ENCODE measurements at regions not wholly inside any gene's neighbourhood (a gene's known extent, or its start where the extent isn't known, plus 50 kb on each side); places are given as distances from the start of the nearest gene placed in this dataset.

DNA sequence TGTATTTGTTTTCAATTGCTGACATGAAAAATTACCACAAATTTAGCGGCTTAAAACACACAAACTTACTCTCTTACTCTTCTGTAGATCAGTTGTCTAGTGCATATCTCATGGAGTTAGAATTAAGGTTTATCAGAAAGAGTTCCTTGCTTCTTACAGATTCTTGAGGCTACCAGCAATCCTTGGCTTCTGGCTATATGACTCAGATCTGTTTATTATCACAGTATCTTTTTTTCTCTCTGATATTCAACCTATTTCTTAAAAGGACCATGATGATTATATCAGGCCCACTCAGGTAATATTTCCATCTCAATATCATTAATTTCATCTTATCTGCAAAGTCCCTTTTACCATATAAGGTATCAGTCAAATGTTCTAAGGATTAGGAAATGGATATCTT, 263.5 kb upstream of the BCHE start:
- Mint-ChIP-seq H3K27ac (no peak overlapping the region), H3K27me3 (no peaks in the 10 kb centered on the region), H3K4me1 (no peaks in the 10 kb centered on the region), H3K4me3 (no peak overlapping the region), H3K9me3 (peaks cover 0 to 5% (median 3%) of the 10 kb centered on the region in 8 donors), H3K36me3 (no peaks in the 10 kb centered on the region)
- CTCF ChIA-PET (ENCODE audit: partially characterized antibody), result no interaction called here
- intact Hi-C loops (cut with micrococcal nuclease), result no loop called here
- Histone ChIP-seq H3K27me3 (ENCODE audit: insufficient read depth, low read length) (no peaks in the 10 kb centered on the region), H3K4me1 (ENCODE audit: insufficient read depth, low read length) (no peaks in the 10 kb centered on the region), H3K27ac (ENCODE audit: low read depth, low read length) (no peak overlapping the region), H3K4me3 (ENCODE audit: low read length in 2 of 2) (no peak overlapping the region), H3K9me3 (ENCODE audit: control insufficient read depth in 1 of 2, low read length in 2 of 2) (peaks cover 0 to 3% of the 10 kb centered on the region in 2 donors), H3K36me3 (ENCODE audit: insufficient read depth, low read length) (no peaks in the 10 kb centered on the region)
- POLR2A ChIA-PET (ENCODE audit: partially characterized antibody), result no interaction called here
- DNase-seq, result no peak

DNA sequence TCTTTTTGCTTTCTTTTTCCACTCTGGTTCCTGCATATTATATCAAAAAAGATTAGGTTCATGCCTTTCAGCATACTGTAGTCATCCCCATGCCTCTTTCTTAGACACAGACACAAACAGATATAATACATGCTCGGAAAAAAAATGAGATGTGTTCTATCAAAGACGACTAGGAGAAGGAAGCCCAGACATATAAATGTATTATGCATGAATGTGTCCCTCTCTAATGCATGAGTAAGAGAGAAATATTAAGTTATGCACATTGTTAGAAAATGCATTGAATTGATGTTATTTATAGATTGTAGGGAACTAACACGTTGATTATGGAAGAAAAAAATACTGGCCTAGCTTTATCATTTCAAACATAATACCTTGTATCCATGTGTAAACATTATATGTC, 252.4 kb upstream of the BCHE start:
- ChIA-PET CTCF (ENCODE audit: partially characterized antibody) (no interaction called here), POLR2A (ENCODE audit: partially characterized antibody) (no interaction called here)
- Histone ChIP-seq H3K27me3 (ENCODE audit: insufficient read depth, low read length) (no peaks in the 10 kb centered on the region), H3K27ac (ENCODE audit: low read depth, low read length) (no peak overlapping the region), H3K4me3 (ENCODE audit: low read length in 2 of 2) (no peak overlapping the region), H3K36me3 (ENCODE audit: insufficient read depth, low read length) (no peaks in the 10 kb centered on the region), H3K4me1 (ENCODE audit: insufficient read depth, low read length) (no peaks in the 10 kb centered on the region), H3K9me3 (ENCODE audit: control insufficient read depth in 1 of 2, low read length in 2 of 2) (no peaks in the 10 kb centered on the region)
- intact Hi-C loops (cut with micrococcal nuclease), result no loop called here
- peaks cover 0 to 18% (median 6%) of the 10 kb centered on the region in 8 donors for H3K9me3 Mint-ChIP-seq
- H3K27ac Mint-ChIP-seq, result no peak overlapping the region
- H3K27me3 Mint-ChIP-seq, result no peaks in the 10 kb centered on the region
- no peak for DNase-seq
- no peaks in the 10 kb centered on the region for H3K36me3 Mint-ChIP-seq
- no peaks in the 10 kb centered on the region for H3K4me1 Mint-ChIP-seq
- H3K4me3 Mint-ChIP-seq, result no peak overlapping the region

- Histone ChIP-seq H3K9me3 (ENCODE audit: control insufficient read depth in 1 of 2, low read length in 2 of 2) (no peaks in the 10 kb centered on the region), H3K36me3 (ENCODE audit: insufficient read depth, low read length) (no peaks in the 10 kb centered on the region), H3K27ac (ENCODE audit: low read depth, low read length) (no peak overlapping the region), H3K4me1 (ENCODE audit: insufficient read depth, low read length) (no peaks in the 10 kb centered on the region), H3K27me3 (ENCODE audit: insufficient read depth, low read length) (no peaks in the 10 kb centered on the region), H3K4me3 (ENCODE audit: low read length in 2 of 2) (no peak overlapping the region)
- Mint-ChIP-seq H3K4me3 (no peak overlapping the region), H3K4me1 (no peaks in the 10 kb centered on the region), H3K27ac (no peak overlapping the region), H3K27me3 (no peaks in the 10 kb centered on the region), H3K36me3 (no peaks in the 10 kb centered on the region), H3K9me3 (peaks cover 0 to 9% (median 6%) of the 10 kb centered on the region in 8 donors)
- no peak for DNase-seq
- CTCF ChIA-PET (ENCODE audit: partially characterized antibody), result no interaction called here
- intact Hi-C loops (cut with micrococcal nuclease), result no loop called here
- POLR2A ChIA-PET (ENCODE audit: partially characterized antibody), result no interaction called here
These were observed 248.1 kb upstream of the BCHE start for GRCh38 chr3:166085164-166085856.

DNA sequence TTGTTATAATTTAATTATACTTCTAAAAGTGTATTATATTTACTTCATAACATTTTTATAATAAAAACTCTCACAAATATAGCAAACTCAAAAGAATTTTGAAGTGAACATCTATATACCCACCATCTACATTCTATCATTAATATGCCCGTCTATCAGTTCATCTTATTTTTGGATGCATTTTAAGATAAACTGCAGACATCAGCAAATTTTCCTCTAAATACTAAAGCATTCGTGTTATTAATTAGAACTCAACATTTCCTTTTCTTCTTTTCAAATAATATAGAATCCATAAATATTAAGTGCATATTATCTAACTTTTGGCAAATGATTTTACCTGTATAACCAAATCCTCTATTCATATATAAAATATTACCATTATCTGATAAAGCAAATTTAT, 242.9 kb upstream of the BCHE start:
- no peaks in the 10 kb centered on the region for H3K36me3 ChIP-seq (ENCODE audit: insufficient read depth, low read length)
- Mint-ChIP-seq H3K27me3 (no peaks in the 10 kb centered on the region), H3K9me3 (peaks cover 0 to 14% (median 4%) of the 10 kb centered on the region in 8 donors), H3K36me3 (no peaks in the 10 kb centered on the region), H3K4me3 (no peak overlapping the region), H3K27ac (no peak overlapping the region), H3K4me1 (no peaks in the 10 kb centered on the region)
- H3K4me1 ChIP-seq (ENCODE audit: insufficient read depth, low read length), result no peaks in the 10 kb centered on the region
- intact Hi-C loops (cut with micrococcal nuclease), result no loop called here
- no peak overlapping the region for H3K27ac ChIP-seq (ENCODE audit: low read depth, low read length)
- ChIA-PET POLR2A (ENCODE audit: partially characterized antibody) (no interaction called here), CTCF (ENCODE audit: partially characterized antibody) (no interaction called here)
- no peaks in the 10 kb centered on the region for H3K27me3 ChIP-seq (ENCODE audit: insufficient read depth, low read length)
- H3K9me3 ChIP-seq (ENCODE audit: control insufficient read depth in 1 of 2, low read length in 2 of 2), result no peaks in the 10 kb centered on the region
- no peak for DNase-seq
- H3K4me3 ChIP-seq (ENCODE audit: low read length in 2 of 2), result no peak overlapping the region

GRCh38 chr3:166071831-166072230, 234.6 kb upstream of the BCHE start:
- Mint-ChIP-seq H3K4me1 (no peaks in the 10 kb centered on the region), H3K27ac (no peak overlapping the region), H3K4me3 (no peak overlapping the region), H3K27me3 (no peaks in the 10 kb centered on the region), H3K36me3 (no peaks in the 10 kb centered on the region), H3K9me3 (peaks cover 0 to 13% (median 8%) of the 10 kb centered on the region in 8 donors)
- Histone ChIP-seq H3K36me3 (ENCODE audit: insufficient read depth, low read length) (no peaks in the 10 kb centered on the region), H3K27me3 (ENCODE audit: insufficient read depth, low read length) (no peaks in the 10 kb centered on the region), H3K9me3 (ENCODE audit: control insufficient read depth in 1 of 2, low read length in 2 of 2) (no peaks in the 10 kb centered on the region), H3K27ac (ENCODE audit: low read depth, low read length) (no peak overlapping the region), H3K4me3 (ENCODE audit: low read length in 2 of 2) (no peak overlapping the region), H3K4me1 (ENCODE audit: insufficient read depth, low read length) (no peaks in the 10 kb centered on the region)
- intact Hi-C loops (cut with micrococcal nuclease), result no loop called here
- no peak for DNase-seq
- CTCF ChIA-PET (ENCODE audit: partially characterized antibody), result no interaction called here
- POLR2A ChIA-PET (ENCODE audit: partially characterized antibody), result no interaction called here

DNA sequence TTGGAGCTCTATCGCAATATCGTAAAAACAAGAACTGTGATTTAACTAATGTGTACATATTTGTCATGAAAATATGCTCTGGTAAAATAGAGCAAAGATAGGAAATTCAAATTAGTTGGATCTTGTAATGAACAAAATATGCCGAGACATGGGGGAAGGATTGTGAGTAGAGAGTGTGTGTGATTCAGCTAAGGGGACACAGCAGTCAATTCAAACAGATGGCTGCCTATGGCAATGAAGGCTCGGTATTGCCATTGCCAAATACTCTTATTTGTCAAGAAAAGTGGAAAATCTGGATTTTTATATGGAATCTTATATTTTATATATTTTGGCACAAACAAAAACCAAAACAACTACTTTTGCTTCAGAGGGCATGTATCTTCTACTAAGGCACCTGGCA, 227.3 kb upstream of the BCHE start:
- Histone ChIP-seq H3K27me3 (ENCODE audit: insufficient read depth, low read length) (no peaks in the 10 kb centered on the region), H3K27ac (ENCODE audit: low read depth, low read length) (no peak overlapping the region), H3K4me1 (ENCODE audit: insufficient read depth, low read length) (no peaks in the 10 kb centered on the region), H3K36me3 (ENCODE audit: insufficient read depth, low read length) (no peaks in the 10 kb centered on the region), H3K4me3 (ENCODE audit: low read length in 2 of 2) (no peak overlapping the region), H3K9me3 (ENCODE audit: control insufficient read depth in 1 of 2, low read length in 2 of 2) (no peaks in the 10 kb centered on the region)
- ChIA-PET POLR2A (ENCODE audit: partially characterized antibody) (no interaction called here), CTCF (ENCODE audit: partially characterized antibody) (no interaction called here)
- Mint-ChIP-seq H3K36me3 (no peaks in the 10 kb centered on the region), H3K9me3 (peaks cover 0 to 14% (median under 1%) of the 10 kb centered on the region in 8 donors), H3K4me1 (no peaks in the 10 kb centered on the region), H3K27me3 (no peaks in the 10 kb centered on the region), H3K4me3 (no peak overlapping the region), H3K27ac (no peak overlapping the region)
- intact Hi-C loops (cut with micrococcal nuclease), result no loop called here
- DNase-seq, result no peak

GRCh38 chr3:166060789-166061479, 223.7 kb upstream of the BCHE start:
- no peaks in the 10 kb centered on the region for H3K4me1 Mint-ChIP-seq
- POLR2A ChIA-PET (ENCODE audit: partially characterized antibody), result no interaction called here
- H3K4me1 ChIP-seq (ENCODE audit: insufficient read depth, low read length), result no peaks in the 10 kb centered on the region
- no peaks in the 10 kb centered on the region for H3K27me3 Mint-ChIP-seq
- H3K27ac Mint-ChIP-seq, result no peak overlapping the region
- no peaks in the 10 kb centered on the region for H3K9me3 ChIP-seq (ENCODE audit: control insufficient read depth in 1 of 2, low read length in 2 of 2)
- H3K27me3 ChIP-seq (ENCODE audit: insufficient read depth, low read length), result no peaks in the 10 kb centered on the region
- no peaks in the 10 kb centered on the region for H3K36me3 Mint-ChIP-seq
- no peak overlapping the region for H3K27ac ChIP-seq (ENCODE audit: low read depth, low read length)
- H3K4me3 ChIP-seq (ENCODE audit: low read length in 2 of 2), result no peak overlapping the region
- no peak for DNase-seq
- H3K36me3 ChIP-seq (ENCODE audit: insufficient read depth, low read length), result no peaks in the 10 kb centered on the region
- peaks cover 0 to 8% (median 2%) of the 10 kb centered on the region in 8 donors for H3K9me3 Mint-ChIP-seq
- intact Hi-C loops (cut with micrococcal nuclease), result no loop called here
- no peak overlapping the region for H3K4me3 Mint-ChIP-seq
- CTCF ChIA-PET (ENCODE audit: partially characterized antibody), result no interaction called here
